ENCODE measurements at regions not wholly inside any gene's neighbourhood (a gene's known extent, or its start where the extent isn't known, plus 50 kb on each side); places are given as distances from the start of the nearest gene placed in this dataset.
A peak's percentile ranks its signal among the peaks of the same experiment; 100 is the strongest.

DNA sequence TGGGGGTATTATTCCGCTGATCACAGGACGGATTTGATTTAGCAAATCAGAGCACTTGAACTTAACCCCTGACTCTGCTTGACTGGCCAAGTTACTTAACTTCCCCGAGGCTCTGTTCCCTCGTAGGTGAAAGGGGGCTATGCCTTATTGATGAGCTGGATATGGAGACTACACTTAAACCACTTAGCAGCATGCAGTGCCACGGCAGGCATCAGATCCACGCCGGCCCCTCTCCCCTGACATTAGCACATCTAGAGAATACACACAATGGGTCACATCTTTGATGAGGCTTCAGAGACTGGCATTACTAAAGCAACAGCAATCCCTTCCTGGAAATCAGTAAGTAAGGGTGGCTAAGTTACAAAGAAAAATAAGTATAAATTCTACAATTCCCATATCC, 71.0 kb downstream of the ABCC12 start:
- Histone ChIP-seq H3K27me3 (replicated peaks; ENCODE audit: insufficient read depth) (no peaks in the 10 kb centered on the region), H3F3A (ENCODE audit: insufficient read depth) (0 out of 2 replicates have a peak, but pooled peaks cover 4% of the 10 kb centered on the region), H3K4me2 (ENCODE audit: unreplicated experiment) (no peak overlapping the region), H3K27ac (no peak overlapping the region), H2AFZ (no peak overlapping the region), H3K79me2 (ENCODE audit: insufficient read depth) (no peaks in the 10 kb centered on the region), H3K9me3 (ENCODE audit: low read depth) (no peaks in the 10 kb centered on the region), H3K4me1 (ENCODE audit: insufficient read depth) (peaks cover 23% of the 10 kb centered on the region), H4K20me1 (ENCODE audit: insufficient read depth) (no peaks in the 10 kb centered on the region), H3K9ac (no peak overlapping the region), H3K4me3 (no peak overlapping the region), H3K9me2 (ENCODE audit: insufficient read depth) (no peaks in the 10 kb centered on the region), H3K36me3 (ENCODE audit: low read depth) (no peaks in the 10 kb centered on the region)
- in situ Hi-C loops (cut with MboI): no loop called here
- TF ChIP-seq EZH2 (IDR thresholded peaks at IDR 0.05; ENCODE audit: insufficient read depth, poor library complexity, severe bottlenecking) (no peak), EZH2phosphoT487 (IDR thresholded peaks at IDR 0.05; ENCODE audit: insufficient read depth, low read depth) (no peak)
- 78 to 80% methylated on average over 7 of the region's 7 CpGs for WGBS, 2 experiments (ENCODE audit: low coverage in 1 of 2, low lambda C conversion rate in 2 of 2, missing lambda C conversion rate in 2 of 2)
- no peak for DNase-seq

DNA sequence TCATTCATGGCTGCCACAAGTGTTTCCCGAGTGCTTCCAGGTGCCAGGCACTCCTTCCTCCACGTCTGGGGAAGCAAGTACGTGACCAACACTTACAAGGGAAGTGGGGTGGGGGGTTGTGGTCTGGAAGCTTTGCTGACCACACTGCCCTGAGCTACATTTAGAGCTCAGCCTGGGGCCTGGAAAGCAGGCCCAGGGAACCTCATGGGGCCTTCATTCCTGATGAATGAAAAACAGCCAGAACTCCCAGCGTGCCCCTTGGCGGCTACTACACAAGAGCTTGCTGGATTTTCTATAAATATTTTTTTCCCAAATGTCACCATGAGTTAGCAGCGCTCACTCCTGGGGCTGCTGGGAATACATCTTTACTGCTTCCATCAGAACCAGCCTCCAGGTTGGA, 73.3 kb downstream of the ABCC12 start:
- WGBS, 2 experiments (ENCODE audit: low coverage in 1 of 2, low lambda C conversion rate in 2 of 2, missing lambda C conversion rate in 2 of 2): 34 to 38% methylated on average over 6 of the region's 6 CpGs
- in situ Hi-C loops (cut with MboI): no loop called here
- TF ChIP-seq EZH2phosphoT487 (IDR thresholded peaks at IDR 0.05; ENCODE audit: insufficient read depth, low read depth) (no peak), EZH2 (IDR thresholded peaks at IDR 0.05; ENCODE audit: insufficient read depth, poor library complexity, severe bottlenecking) (no peak)

DNA sequence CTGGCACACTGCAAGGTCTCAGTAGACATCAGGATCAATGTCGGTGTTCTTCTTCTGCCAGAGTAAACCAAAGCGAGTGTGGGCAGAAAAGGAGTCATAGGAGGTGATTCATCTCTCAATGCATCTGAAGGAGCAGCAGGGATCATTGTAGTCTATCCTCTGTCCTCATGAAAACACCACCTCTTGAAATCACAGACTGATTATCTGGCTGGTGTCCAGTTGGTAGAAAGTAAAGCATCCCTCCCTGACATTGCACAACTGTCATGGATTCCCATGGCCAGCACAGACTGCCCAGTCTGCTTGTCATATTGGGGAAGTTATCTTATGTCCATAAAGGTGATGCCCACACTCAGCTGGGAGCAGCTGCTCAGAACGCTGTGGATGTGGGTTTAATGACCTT, 74.1 kb downstream of the ABCC12 start:
- Histone ChIP-seq H3K4me2 (ENCODE audit: unreplicated experiment) (peak overlapping the region; percentile 6), H3K9ac (no peak overlapping the region), H3K9me3 (ENCODE audit: low read depth) (no peaks in the 10 kb centered on the region), H3K9me2 (ENCODE audit: insufficient read depth) (no peaks in the 10 kb centered on the region), H3F3A (ENCODE audit: insufficient read depth) (peaks cover 11% of the 10 kb centered on the region; the same call in 1 of the 2 replicates), H3K27ac (peak overlapping the region; percentile 55), H3K79me2 (ENCODE audit: insufficient read depth) (no peaks in the 10 kb centered on the region), H3K4me1 (ENCODE audit: insufficient read depth) (peaks cover 27% of the 10 kb centered on the region), H3K27me3 (replicated peaks; ENCODE audit: insufficient read depth) (no peaks in the 10 kb centered on the region), H3K4me3 (no peak overlapping the region), H2AFZ (no peak overlapping the region), H3K36me3 (ENCODE audit: low read depth) (no peaks in the 10 kb centered on the region), H4K20me1 (ENCODE audit: insufficient read depth) (no peaks in the 10 kb centered on the region)
- in situ Hi-C loops (cut with MboI): no loop called here
- peak; percentile 93 for DNase-seq
- 14 to 24% methylated on average over 3 of the region's 3 CpGs for whole genome bisulfite sequencing, 2 experiments (ENCODE audit: low coverage in 1 of 2, low lambda C conversion rate in 2 of 2, missing lambda C conversion rate in 2 of 2)
- TF ChIP-seq EZH2phosphoT487 (IDR thresholded peaks at IDR 0.05; ENCODE audit: insufficient read depth, low read depth) (no peak), EZH2 (IDR thresholded peaks at IDR 0.05; ENCODE audit: insufficient read depth, poor library complexity, severe bottlenecking) (no peak)

More for the DNA sequence above, 73.3 kb downstream of the ABCC12 start:
- Histone ChIP-seq H3K4me3 (no peak overlapping the region), H3K4me2 (ENCODE audit: unreplicated experiment) (peak overlapping the region; percentile 6), H3K9me3 (ENCODE audit: low read depth) (no peaks in the 10 kb centered on the region), H3K79me2 (ENCODE audit: insufficient read depth) (no peaks in the 10 kb centered on the region), H3K9ac (no peak overlapping the region), H3K36me3 (ENCODE audit: low read depth) (no peaks in the 10 kb centered on the region), H2AFZ (peak overlapping the region; percentile 51), H3K4me1 (ENCODE audit: insufficient read depth) (peaks cover 23% of the 10 kb centered on the region), H3K9me2 (ENCODE audit: insufficient read depth) (no peaks in the 10 kb centered on the region), H3K27ac (peak overlapping the region; percentile 55), H3K27me3 (replicated peaks; ENCODE audit: insufficient read depth) (no peaks in the 10 kb centered on the region), H4K20me1 (ENCODE audit: insufficient read depth) (no peaks in the 10 kb centered on the region), H3F3A (ENCODE audit: insufficient read depth) (0 out of 2 replicates have a peak, but pooled peaks cover 4% of the 10 kb centered on the region)
- DNase-seq: peak; percentile 60

DNA sequence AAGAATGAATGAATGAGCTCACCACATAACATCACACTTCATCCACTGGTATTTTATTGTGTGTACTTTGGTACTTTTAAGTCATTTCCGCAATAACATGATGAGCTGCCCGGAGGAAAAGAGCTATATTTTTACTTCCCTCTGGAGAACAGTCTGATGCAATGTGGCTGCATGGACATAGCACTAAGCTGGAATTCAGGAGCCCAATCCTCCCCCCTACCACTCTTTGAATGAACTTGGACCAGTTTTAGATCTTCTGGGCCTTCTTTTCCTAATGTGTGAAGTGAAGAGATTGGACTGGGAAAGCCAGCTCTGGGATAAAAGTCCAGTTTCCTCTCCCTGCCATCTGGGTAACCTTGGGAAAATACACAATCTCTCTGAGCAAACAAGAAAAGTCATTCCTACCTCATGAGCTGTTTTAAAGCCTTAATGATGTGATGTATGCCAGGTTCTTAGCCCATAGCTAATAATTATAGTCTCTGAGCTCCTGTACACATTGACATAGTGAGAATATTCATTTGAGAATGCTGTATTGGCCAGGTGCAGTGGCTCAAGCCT, 79.3 kb downstream of the ABCC12 start:
- H2AFZ ChIP-seq: peak overlapping the region; percentile 34; the same call in 1 of the 2 replicates
- WGBS, 2 experiments (ENCODE audit: low coverage in 1 of 2, low lambda C conversion rate in 2 of 2, missing lambda C conversion rate in 2 of 2): 59 to 61% methylated on average over 2 of the region's 2 CpGs
- no peaks in the 10 kb centered on the region for H3K36me3 ChIP-seq (ENCODE audit: low read depth)
- DNase-seq: peak; percentile 62
- TF ChIP-seq EZH2phosphoT487 (IDR thresholded peaks at IDR 0.05; ENCODE audit: insufficient read depth, low read depth): no peak
- TF ChIP-seq EZH2 (IDR thresholded peaks at IDR 0.05; ENCODE audit: insufficient read depth, poor library complexity, severe bottlenecking): no peak
- H3K27me3 ChIP-seq (replicated peaks; ENCODE audit: insufficient read depth): no peaks in the 10 kb centered on the region
- no peak overlapping the region for H3K4me2 ChIP-seq (ENCODE audit: unreplicated experiment)
- H4K20me1 ChIP-seq (ENCODE audit: insufficient read depth): no peaks in the 10 kb centered on the region
- no peak overlapping the region for H3K4me3 ChIP-seq
- H3K27ac ChIP-seq: peak overlapping the region; percentile 48
- no peak overlapping the region; the same call in 1 of the 2 replicates for H3K9ac ChIP-seq
- in situ Hi-C loops (cut with MboI): no loop called here
- peaks cover 29% of the 10 kb centered on the region for H3K4me1 ChIP-seq (ENCODE audit: insufficient read depth)
- peaks cover 21% of the 10 kb centered on the region for H3F3A ChIP-seq (ENCODE audit: insufficient read depth)
- no peaks in the 10 kb centered on the region for H3K9me3 ChIP-seq (ENCODE audit: low read depth)
- H3K79me2 ChIP-seq (ENCODE audit: insufficient read depth): no peaks in the 10 kb centered on the region
- H3K9me2 ChIP-seq (ENCODE audit: insufficient read depth): no peaks in the 10 kb centered on the region
